HG03460 (cell line): ENCODE measurements at regions not wholly inside any gene's neighbourhood (a gene's known extent, or its start where the extent isn't known, plus 50 kb on each side); places are given as distances from the start of the nearest gene placed in this dataset.
"Not testable (repeated sequence)": the region's sequence is repeated elsewhere in the genome, so short reads cannot be mapped to it uniquely, and the experiment has no call there.

Source experiments
- ATAC-seq: cut with Tn5 transposase; IDR thresholded peaks from one replicate; pipeline ENCODE4 v1.9.1; 2021; ENCODE audit not compliant: unreplicated experiment

GRCh38 chr22:49402169-49402568, 425.5 kb downstream of the BRD1 start:
- ATAC-seq = no peak

- no peak for ATAC-seq
Measured at GRCh38 chr22:49400941-49401598, 426.6 kb downstream of the BRD1 start.

GRCh38 chr22:49400136-49400940, 427.3 kb downstream of the BRD1 start:
- no peak for ATAC-seq

DNA sequence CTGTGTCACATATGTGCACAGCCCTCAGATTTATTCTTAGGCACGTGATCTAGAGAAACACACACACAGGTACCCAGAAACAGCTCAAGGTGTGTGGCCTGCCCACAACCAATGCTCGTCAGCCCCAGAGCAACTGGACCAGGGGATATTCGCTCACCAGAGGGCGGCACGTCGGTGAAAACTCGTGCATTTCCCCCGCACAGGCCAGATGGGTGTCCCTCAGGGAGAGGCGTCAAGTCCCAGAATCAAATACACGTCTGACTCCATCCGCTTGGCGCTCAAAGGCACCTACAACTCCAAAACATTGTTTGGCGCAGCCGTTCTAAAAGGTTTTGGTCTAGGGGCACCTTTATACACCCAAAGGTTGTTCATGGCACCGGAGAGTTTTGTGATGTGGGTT, 429.0 kb downstream of the BRD1 start:
- no peak for ATAC-seq

- ATAC-seq = no peak
Measured at GRCh38 chr22:49398115-49398514, 429.6 kb downstream of the BRD1 start.

DNA sequence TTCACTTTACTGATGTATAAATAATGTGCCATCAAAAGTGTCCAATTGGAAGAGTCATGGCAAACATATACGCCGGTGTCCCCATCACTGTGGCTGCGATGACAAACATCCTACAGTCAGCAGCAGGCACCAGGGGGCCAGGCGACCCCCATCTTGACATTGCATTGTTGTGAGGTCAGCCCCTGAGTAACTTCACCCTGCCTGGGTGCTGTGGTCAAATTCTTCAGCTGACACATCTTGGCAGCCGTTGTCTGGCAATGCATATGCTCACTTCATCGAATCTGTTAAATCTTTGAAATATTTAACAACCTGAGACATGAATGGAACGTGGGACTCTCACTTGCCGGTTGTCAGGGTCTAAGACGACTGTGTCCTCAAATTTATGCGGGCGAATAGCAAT, 430.9 kb downstream of the BRD1 start:
- ATAC-seq = no peak

GRCh38 chr22:49395617-49396016, 432.1 kb downstream of the BRD1 start:
- ATAC-seq = no peak

GRCh38 chr22:49395062-49395461, 432.6 kb downstream of the BRD1 start:
- ATAC-seq = not testable (repeated sequence)

GRCh38 chr22:49394116-49394785, 433.4 kb downstream of the BRD1 start:
- ATAC-seq = no peak

- ATAC-seq = no peak
Measured at GRCh38 chr22:49393526-49393925, 434.1 kb downstream of the BRD1 start.

DNA sequence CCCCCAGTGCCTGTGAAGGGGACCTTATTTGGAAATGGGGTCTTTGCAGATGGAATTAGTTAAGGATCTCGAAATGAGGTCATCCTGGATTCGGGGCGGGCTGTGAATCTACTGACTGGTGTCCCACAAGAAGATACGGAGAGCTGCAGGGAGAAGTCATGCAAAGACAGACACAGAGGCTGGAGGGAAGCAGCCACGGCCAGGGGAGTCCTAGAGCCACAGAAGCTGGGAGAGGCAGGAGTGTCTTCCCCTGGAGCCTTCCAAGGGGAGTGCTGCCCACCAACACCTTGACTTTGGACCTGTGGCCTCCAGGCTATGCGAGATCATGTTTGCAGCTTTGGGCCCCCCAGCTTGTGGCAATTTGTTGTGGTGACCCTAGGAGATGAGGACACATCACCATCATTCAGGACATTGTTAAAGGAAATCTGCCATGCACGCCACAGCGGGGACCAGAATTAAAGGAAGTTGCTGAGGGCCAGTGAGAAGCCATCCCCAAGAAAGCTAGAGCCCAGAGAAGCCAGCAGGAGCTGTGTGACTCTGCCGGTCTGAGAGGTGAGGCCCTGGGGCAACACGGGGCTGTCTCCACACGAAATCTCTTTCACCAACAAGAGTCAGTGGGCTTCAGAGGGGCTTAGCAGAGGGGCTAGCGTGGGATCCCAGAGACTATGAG, 434.7 kb downstream of the BRD1 start:
- ATAC-seq = no peak

DNA sequence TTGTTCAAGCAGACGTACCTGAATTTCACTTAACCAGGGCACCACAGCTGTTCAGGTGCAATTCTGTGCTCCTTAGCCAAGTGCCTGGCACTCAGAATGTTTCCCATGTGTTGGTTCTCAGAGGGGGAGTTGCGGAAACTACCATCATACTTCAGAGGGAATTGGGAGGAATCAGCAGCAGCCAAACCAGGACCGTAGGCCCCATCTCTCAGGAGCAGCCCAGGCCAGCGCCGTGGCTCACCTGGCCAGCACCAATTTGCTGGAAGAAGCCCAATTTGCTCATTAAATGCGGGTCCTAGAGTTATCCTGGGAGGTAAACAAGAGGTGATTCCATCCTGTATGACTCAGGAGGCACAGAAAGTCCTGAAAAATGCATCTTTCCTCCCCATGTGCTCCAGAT, 435.4 kb downstream of the BRD1 start:
- ATAC-seq = no peak

- no peak for ATAC-seq
Measured at GRCh38 chr22:49391436-49391835, 436.2 kb downstream of the BRD1 start.

DNA sequence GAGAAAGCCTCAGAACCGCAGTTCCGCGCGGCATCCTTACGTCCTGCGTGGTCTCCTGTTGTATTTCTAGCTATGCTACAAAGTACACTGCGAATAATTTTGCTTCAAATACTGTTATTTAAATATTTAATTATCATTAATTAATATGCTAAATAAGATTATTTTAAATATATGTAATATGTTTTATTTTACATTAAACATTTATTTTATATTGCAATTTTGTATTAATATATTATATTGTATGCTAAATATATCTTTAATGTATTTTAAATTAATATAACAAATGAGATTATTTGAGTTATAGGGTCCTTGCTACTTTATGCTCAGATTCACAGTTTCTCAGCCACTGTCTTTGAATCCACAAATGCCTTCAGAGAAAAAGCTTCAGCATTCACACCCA, 436.7 kb downstream of the BRD1 start:
- ATAC-seq = no peak

- not testable (repeated sequence) for ATAC-seq
Measured at GRCh38 chr22:49383909-49384308, 443.8 kb downstream of the BRD1 start.

DNA sequence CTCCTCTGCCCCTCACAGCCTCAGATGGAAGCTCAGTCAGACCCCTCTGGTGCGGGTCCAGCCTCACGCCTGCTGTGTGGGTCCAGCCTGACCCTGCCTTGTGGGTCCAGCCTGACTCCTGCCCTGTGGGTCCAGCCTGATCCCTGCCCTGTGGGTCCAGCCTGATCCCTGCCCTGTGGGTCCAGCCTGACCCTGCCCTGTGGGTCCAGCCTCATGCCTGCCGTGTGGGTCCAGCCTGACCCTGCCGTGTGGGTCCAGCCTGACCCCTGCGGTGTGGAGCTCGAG, 445.3 kb downstream of the BRD1 start:
- ATAC-seq = no peak

DNA sequence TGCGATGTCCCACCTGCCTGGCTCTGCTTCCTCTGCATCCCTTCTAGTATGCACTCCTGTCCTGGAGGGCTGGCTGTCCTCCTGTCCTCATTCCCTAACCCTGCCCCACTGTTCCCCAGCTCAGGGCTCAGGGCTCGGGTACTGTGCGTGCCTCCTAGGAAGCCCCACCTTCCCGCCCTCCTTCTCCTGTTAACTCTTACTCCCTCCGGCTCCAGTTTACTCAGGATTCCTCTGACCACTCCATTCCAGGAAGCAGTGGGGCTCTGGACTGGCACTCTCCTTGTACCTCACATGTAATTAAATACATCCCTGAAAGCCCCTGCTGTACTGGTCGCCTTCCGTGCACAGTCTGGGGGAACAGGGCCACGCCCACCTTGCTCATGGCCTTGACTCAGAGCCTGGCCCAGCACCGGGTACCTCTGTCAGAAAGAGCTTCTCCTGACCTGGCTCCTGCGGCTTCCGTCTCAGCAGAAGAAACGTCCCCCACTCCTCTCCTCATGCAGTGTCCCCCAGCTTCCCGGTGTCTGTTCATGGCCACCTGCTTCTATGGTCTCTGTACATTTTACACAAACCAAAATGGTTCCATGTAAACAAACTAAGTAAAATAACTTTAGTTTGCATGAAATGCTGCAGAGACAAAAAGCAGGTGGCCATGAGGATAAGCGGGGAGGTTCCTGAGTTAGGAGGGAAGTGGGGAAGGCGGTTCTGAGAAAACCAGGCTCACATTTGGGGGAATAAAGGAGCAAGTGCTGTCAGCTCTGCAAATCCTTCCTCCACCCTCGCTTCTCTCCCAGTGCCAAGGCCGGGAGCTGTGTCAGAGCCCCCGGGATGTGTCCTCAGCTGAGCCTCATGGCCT, 445.9 kb downstream of the BRD1 start:
- no peak for ATAC-seq

- no peak for ATAC-seq
Measured at GRCh38 chr22:49380828-49381114, 446.9 kb downstream of the BRD1 start.

GRCh38 chr22:49380095-49380827, 447.4 kb downstream of the BRD1 start:
- no peak for ATAC-seq

GRCh38 chr22:49377306-49377705, 450.4 kb downstream of the BRD1 start:
- ATAC-seq = no peak
